Vagina (tissue), 2 donors: ENCODE measurements at regions not wholly inside any gene's neighbourhood (a gene's known extent, or its start where the extent isn't known, plus 50 kb on each side); places are given as distances from the start of the nearest gene placed in this dataset.
A peak's percentile ranks its signal among the peaks of the same experiment; 100 is the strongest.

Experiments
- DNase-seq, 2 donors: peaks; one replicate each; pipeline ENCODE4 v3.0.0-alpha.2; 2017; ENCODE audit errors: extremely low spot score in 2 of 2
- H3K27ac ChIP-seq: fragments of 200-600 bp; sonication (generic); one replicate; pipeline ENCODE4 v1.5.1; 2019
- H3K27me3 ChIP-seq: fragments of 200-600 bp; sonication (generic); one replicate; pipeline ENCODE4 v1.5.1; 2019
- H3K36me3 ChIP-seq, 2 donors: fragments of 200-600 bp; sonication (generic); one replicate each; pipeline ENCODE4 v1.5.1; 2017 to 2019
- H3K4me1 ChIP-seq: fragments of 200-600 bp; sonication (generic); one replicate; pipeline ENCODE4 v1.5.1; 2019
- H3K4me3 ChIP-seq, 2 donors: fragments of 200-600 bp; sonication (generic); 1 replicate in 1 of 2; 2 replicates in 1 of 2; pipeline ENCODE4 v1.5.1; 2016 to 2019
- H3K9me3 ChIP-seq: fragments of 200-600 bp; sonication (generic); one replicate; pipeline ENCODE4 v1.5.1; 2019
- CTCF ChIP-seq, 3 experiments: fragments of 450-650 bp in 2 of 3; fragments of 200-600 bp in 1 of 3; sonication (generic) in 1 of 3; IDR thresholded peaks; one replicate each; pipeline ENCODE4 v1.5.1; 2017 to 2019; ENCODE audit warnings: antibody characterized with exemption in 3 of 3, mild to moderate bottlenecking in 2 of 3, moderate library complexity in 2 of 3
- POLR2A ChIP-seq, 2 donors: fragments of 450-650 bp; IDR thresholded peaks; one replicate each; pipeline ENCODE4 v1.6.1; 2017; ENCODE audit warnings: antibody characterized with exemption in 2 of 2, mild to moderate bottlenecking in 2 of 2, moderate library complexity in 2 of 2
- POLR2AphosphoS5 ChIP-seq, 2 donors: sonication (generic); formaldehyde crosslinking; IDR thresholded peaks; one replicate each; pipeline ENCODE4 v1.9.0; 2017; ENCODE audit warnings: antibody characterized with exemption in 2 of 2, mild to moderate bottlenecking in 2 of 2, low read depth in 1 of 2; ENCODE audit not compliant: insufficient read depth in 1 of 2
- intact Hi-C: fragments of 100-400 bp; cut with DNase I; formaldehyde crosslinking; loops from one replicate; pipeline ENCODE4 v1.15.1; 2023

- no peaks in the 10 kb centered on the region for H3K27me3 ChIP-seq
- no peak for TF ChIP-seq CTCF (IDR thresholded peaks at IDR 0.05)
- no peak for TF ChIP-seq POLR2A (IDR thresholded peaks at IDR 0.05)
- no peak for TF ChIP-seq POLR2AphosphoS5 (IDR thresholded peaks at IDR 0.05; ENCODE audit: insufficient read depth in 1 of 2, low read depth in 1 of 2)
- no peak for DNase-seq
- H3K27ac ChIP-seq, result no peak overlapping the region
- no peaks in the 10 kb centered on the region for H3K36me3 ChIP-seq
- intact Hi-C loops, result no loop called here
- H3K4me1 ChIP-seq, result no peaks in the 10 kb centered on the region
- H3K4me3 ChIP-seq, result no peak overlapping the region
- no peaks in the 10 kb centered on the region for H3K9me3 ChIP-seq
Observed at GRCh38 chr4:167964766-167965373, 127.5 kb upstream of the ANXA10 start.

- intact Hi-C loops, result no loop called here
- H3K4me3 ChIP-seq, result no peak overlapping the region
Observed at GRCh38 chr4:167966143-167966542, 126.2 kb upstream of the ANXA10 start.

GRCh38 chr4:167973513-167973912, 118.8 kb upstream of the ANXA10 start:
- no peaks in the 10 kb centered on the region for H3K4me1 ChIP-seq
- H3K27me3 ChIP-seq, result no peaks in the 10 kb centered on the region
- no peak for DNase-seq
- H3K36me3 ChIP-seq, result no peaks in the 10 kb centered on the region
- TF ChIP-seq POLR2AphosphoS5 (IDR thresholded peaks at IDR 0.05; ENCODE audit: insufficient read depth in 1 of 2, low read depth in 1 of 2) (no peak), POLR2A (IDR thresholded peaks at IDR 0.05) (no peak), CTCF (IDR thresholded peaks at IDR 0.05) (no peak)
- no peaks in the 10 kb centered on the region for H3K9me3 ChIP-seq
- H3K4me3 ChIP-seq, result no peak overlapping the region
- H3K27ac ChIP-seq, result no peak overlapping the region
- intact Hi-C loops, result no loop called here

More at GRCh38 chr4:167966143-167966542, 126.2 kb upstream of the ANXA10 start:
- H3K9me3 ChIP-seq, result no peaks in the 10 kb centered on the region
- TF ChIP-seq POLR2A (IDR thresholded peaks at IDR 0.05) (no peak), POLR2AphosphoS5 (IDR thresholded peaks at IDR 0.05; ENCODE audit: insufficient read depth in 1 of 2, low read depth in 1 of 2) (no peak), CTCF (IDR thresholded peaks at IDR 0.05) (no peak)
- no peaks in the 10 kb centered on the region for H3K27me3 ChIP-seq
- H3K36me3 ChIP-seq, result no peaks in the 10 kb centered on the region
- no peaks in the 10 kb centered on the region for H3K4me1 ChIP-seq
- H3K27ac ChIP-seq, result no peak overlapping the region
- DNase-seq, result no peak

- TF ChIP-seq POLR2AphosphoS5 (IDR thresholded peaks at IDR 0.05; ENCODE audit: insufficient read depth in 1 of 2, low read depth in 1 of 2) (no peak), CTCF (IDR thresholded peaks at IDR 0.05) (no peak), POLR2A (IDR thresholded peaks at IDR 0.05) (no peak)
- no peak overlapping the region for H3K4me3 ChIP-seq
- H3K27ac ChIP-seq, result no peak overlapping the region
- no peaks in the 10 kb centered on the region for H3K27me3 ChIP-seq
- peak in 1 of 2 donors; percentile 84 for DNase-seq
- H3K9me3 ChIP-seq, result no peaks in the 10 kb centered on the region
- no peaks in the 10 kb centered on the region for H3K4me1 ChIP-seq
- intact Hi-C loops, result no loop called here
- H3K36me3 ChIP-seq, result no peaks in the 10 kb centered on the region
Observed at GRCh38 chr4:167985565-167985964, 106.8 kb upstream of the ANXA10 start.

- Histone ChIP-seq H3K4me1 (no peaks in the 10 kb centered on the region), H3K4me3 (no peak overlapping the region), H3K27ac (no peak overlapping the region), H3K27me3 (no peaks in the 10 kb centered on the region), H3K9me3 (no peaks in the 10 kb centered on the region), H3K36me3 (no peaks in the 10 kb centered on the region)
- intact Hi-C loops, result no loop called here
- TF ChIP-seq POLR2A (IDR thresholded peaks at IDR 0.05) (no peak), POLR2AphosphoS5 (IDR thresholded peaks at IDR 0.05; ENCODE audit: insufficient read depth in 1 of 2, low read depth in 1 of 2) (no peak), CTCF (IDR thresholded peaks at IDR 0.05) (no peak)
- DNase-seq, result no peak
Observed at GRCh38 chr4:167986044-167986443, 106.3 kb upstream of the ANXA10 start.
